ENCODE measurements at regions not wholly inside any gene's neighbourhood (a gene's known extent, or its start where the extent isn't known, plus 50 kb on each side); places are given as distances from the start of the nearest gene placed in this dataset.

DNA sequence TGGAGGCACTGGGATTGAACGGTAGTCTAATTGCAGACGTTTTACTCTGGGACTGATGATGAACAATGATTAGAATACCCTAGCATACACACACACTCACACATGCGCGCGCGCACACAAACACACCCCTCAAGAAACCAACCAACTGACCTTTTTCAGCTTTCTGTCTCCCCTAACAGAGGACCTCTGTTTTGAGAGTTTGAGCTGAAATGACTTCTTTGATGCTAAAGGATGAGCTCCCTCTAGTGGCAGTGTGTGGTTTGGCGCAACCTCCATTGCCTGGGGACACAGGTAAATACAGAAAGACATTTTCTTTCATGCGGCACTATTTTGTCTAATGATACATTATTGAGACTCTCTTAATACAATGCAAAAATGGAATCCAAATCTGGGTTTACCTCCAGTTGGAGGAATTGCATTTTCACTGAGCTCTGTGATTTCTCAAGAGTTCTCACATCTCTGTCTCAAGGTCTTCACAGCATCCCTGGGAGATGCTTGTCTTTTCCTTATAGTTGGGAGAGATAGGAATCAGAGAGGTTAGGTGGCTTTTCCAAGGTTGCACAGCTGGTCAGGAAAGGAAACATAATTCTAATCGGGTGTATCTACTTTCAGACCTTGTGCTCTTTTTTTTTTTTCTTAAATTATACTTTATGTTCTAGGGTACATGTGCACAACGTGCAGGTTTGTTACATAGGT, 187.5 kb downstream of the TMEM38B start:
- TF ChIP-seq POLR2AphosphoS5 (IDR thresholded peaks at IDR 0.05; ENCODE audit: borderline replicate concordance, low read depth, low read length) (no peak), EZH2 (IDR thresholded peaks at IDR 0.05) (no peak), FOXP2 (optimal IDR thresholded peaks at IDR 0.05; ENCODE audit: control extremely low read depth, extremely low read length, insufficient read depth) (no peak)

All from SK-N-MC (cell line).